ENCODE measurements at regions not wholly inside any gene's neighbourhood (a gene's known extent, or its start where the extent isn't known, plus 50 kb on each side); places are given as distances from the start of the nearest gene placed in this dataset.

DNA sequence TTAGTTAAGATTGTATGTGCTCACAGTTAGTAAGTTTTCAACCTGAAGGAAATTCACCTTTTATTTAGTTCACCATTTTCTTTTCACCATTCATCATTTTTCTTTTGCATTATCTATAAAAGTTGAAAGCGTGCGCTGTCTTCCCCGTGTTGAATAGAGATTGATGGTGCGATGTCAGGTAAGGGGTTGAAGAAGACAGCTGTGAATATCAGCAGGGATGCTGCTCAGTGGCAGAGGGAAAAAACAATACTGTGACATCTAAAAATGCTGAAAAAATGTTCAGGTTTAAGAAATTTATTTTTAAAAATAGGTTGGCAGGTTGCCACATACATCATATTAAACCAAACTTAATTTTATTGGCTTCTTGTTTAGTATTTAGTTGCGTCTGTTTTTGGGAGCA, 815.0 kb downstream of the DTWD2 start:
- TF ChIP-seq YY1 (IDR thresholded peaks at IDR 0.05; ENCODE audit: insufficient read depth, insufficient read length) (no peak), SUZ12 (IDR thresholded peaks at IDR 0.05; ENCODE audit: extremely low read depth, insufficient read depth, insufficient read length) (no peak)

Measured in NT2/D1 (cell line).